Prostate gland (tissue), 2 donors: ENCODE measurements at regions not wholly inside any gene's neighbourhood (a gene's known extent, or its start where the extent isn't known, plus 50 kb on each side); places are given as distances from the start of the nearest gene placed in this dataset.
"Not testable (repeated sequence)": the region's sequence is repeated elsewhere in the genome, so short reads cannot be mapped to it uniquely, and the experiment has no call there.

Experiments
- DNase-seq: peaks from one replicate; pipeline ENCODE4 v3.0.0-alpha.2; 2019; ENCODE audit warnings: low spot score
- H3K27ac ChIP-seq, 2 donors: fragments of 200-600 bp; sonication (generic); 2 replicates each; pipeline ENCODE4 v1.5.1; 2017 to 2019
- H3K27me3 ChIP-seq: fragments of 200-600 bp; sonication (generic); replicated peaks from 2 replicates; pipeline ENCODE4 v1.5.1; 2019; ENCODE audit not compliant: insufficient read depth
- H3K36me3 ChIP-seq, 2 donors: fragments of 200-600 bp; sonication (generic); 1 replicate in 1 of 2; 2 replicates in 1 of 2; pipeline versions ENCODE4 v1.5.1 to v1.8.1; 2017 to 2019
- H3K4me1 ChIP-seq: fragments of 200-600 bp; sonication (generic); replicated peaks from 2 replicates; pipeline ENCODE4 v1.5.1; 2019
- H3K4me3 ChIP-seq, 2 donors: fragments of 200-600 bp; sonication (generic); 2 replicates each; pipeline ENCODE4 v1.5.1; 2017 to 2019
- H3K9me3 ChIP-seq: fragments of 200-600 bp; sonication (generic); 2 replicates; pipeline ENCODE4 v1.5.1; 2017
- POLR2A ChIP-seq: fragments of 450-650 bp; IDR thresholded peaks from one replicate; pipeline ENCODE4 v1.6.1; 2016; ENCODE audit warnings: antibody characterized with exemption, mild to moderate bottlenecking
- POLR2AphosphoS5 ChIP-seq: sonication (generic); formaldehyde crosslinking; IDR thresholded peaks from one replicate; pipeline ENCODE4 v1.6.1; 2017; ENCODE audit warnings: antibody characterized with exemption
- WGBS: methylation state at CpG from one replicate; pipeline ENCODE4 v1.1.5; 2018; 5-methylcytosine and 5-hydroxymethylcytosine counted together
- intact Hi-C: fragments of 100-400 bp; cut with DNase I; formaldehyde crosslinking; loops from one replicate; pipeline ENCODE4 v1.14.2; 2022
- TF ChIP-seq, protein P1 (sequence below), 4 experiments: fragments of 200-600 bp in 2 of 4; fragments of 450-650 bp in 2 of 4; sonication (generic) in 2 of 4; IDR thresholded peaks; 1 replicate in 3 of 4; 2 replicates in 1 of 4; pipeline ENCODE4 v1.5.1; 2016 to 2019; ENCODE audit warnings: antibody characterized with exemption in 4 of 4, mild to moderate bottlenecking in 2 of 4, moderate library complexity in 2 of 4

DNA sequence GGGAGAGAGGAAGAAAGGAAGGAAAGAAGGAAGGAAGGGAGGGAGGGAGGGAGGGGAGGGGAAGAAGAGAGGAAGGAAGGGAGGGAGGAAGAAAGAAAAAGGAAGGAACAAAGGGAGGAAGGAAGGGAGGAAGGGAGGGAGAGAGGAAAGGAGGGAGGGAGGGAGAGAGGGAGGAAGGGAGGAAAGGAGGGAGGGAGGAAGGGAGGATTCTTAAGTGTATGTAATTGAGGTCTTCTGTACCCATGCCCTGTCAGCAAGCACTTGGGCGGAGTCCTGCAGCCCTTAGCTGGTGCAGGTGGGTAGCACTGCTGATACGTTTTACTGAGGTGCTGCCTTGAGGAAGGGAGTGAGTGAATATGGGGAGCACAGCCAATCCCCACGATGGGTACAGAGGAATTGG is 56.9 kb upstream of the RASD2 start:
- H3K36me3 ChIP-seq = no peaks in the 10 kb centered on the region
- H3K27ac ChIP-seq = no peak overlapping the region
- H3K9me3 ChIP-seq = no peaks in the 10 kb centered on the region
- no peak for DNase-seq
- TF ChIP-seq POLR2AphosphoS5 (no peak), POLR2A (no peak)
- TF ChIP-seq, protein P1, sequence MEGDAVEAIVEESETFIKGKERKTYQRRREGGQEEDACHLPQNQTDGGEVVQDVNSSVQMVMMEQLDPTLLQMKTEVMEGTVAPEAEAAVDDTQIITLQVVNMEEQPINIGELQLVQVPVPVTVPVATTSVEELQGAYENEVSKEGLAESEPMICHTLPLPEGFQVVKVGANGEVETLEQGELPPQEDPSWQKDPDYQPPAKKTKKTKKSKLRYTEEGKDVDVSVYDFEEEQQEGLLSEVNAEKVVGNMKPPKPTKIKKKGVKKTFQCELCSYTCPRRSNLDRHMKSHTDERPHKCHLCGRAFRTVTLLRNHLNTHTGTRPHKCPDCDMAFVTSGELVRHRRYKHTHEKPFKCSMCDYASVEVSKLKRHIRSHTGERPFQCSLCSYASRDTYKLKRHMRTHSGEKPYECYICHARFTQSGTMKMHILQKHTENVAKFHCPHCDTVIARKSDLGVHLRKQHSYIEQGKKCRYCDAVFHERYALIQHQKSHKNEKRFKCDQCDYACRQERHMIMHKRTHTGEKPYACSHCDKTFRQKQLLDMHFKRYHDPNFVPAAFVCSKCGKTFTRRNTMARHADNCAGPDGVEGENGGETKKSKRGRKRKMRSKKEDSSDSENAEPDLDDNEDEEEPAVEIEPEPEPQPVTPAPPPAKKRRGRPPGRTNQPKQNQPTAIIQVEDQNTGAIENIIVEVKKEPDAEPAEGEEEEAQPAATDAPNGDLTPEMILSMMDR (IDR thresholded peaks at IDR 0.05) = no peak
- H3K27me3 ChIP-seq = no peaks in the 10 kb centered on the region
- H3K4me1 ChIP-seq = peaks cover 16% of the 10 kb centered on the region
- intact Hi-C loops = no loop called here
- no peak overlapping the region for H3K4me3 ChIP-seq
- 54% methylated on average over 3 of the region's 3 CpGs for WGBS

DNA sequence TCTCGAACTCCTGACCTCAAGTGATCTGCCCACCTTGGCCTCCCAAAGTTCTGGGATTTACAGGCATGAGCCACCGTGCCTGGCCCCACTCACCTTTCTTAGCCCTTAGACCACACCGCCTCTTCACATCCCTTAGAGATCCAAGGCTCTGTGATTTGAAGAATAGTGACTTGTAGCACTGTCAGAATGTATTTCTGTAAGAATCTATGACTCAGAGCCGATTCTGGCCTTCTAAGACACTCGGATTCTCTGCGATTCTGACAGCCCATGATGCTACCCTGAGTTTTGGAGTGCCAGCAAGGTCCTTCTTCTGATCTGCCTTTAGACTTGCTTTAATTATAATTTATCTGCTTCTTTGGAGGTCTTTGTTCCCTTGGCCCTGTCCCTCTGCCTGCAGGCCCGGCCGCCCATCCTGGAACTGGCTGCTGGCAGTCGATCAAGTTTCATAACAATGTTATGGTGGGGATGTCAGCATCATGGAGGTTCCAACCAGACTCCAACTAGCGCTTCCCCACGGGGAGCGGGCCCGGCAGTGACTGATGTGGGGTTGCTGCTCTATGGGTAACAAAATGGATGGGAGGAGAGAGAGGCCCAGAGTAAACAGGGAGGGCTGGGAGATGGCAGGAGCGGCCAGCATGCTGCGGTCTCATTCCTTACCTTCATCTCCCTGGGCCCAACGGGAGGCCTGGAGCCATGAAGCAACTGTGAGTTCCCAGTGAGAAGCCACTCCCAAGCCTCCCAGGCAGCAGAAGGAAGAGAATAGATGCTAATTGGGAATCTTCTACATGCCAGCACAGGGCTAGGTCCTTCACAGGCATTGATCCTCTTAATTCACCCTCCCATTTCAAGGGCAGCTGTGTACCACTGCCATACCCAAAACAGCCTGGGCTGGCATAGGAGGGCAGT is 55.7 kb upstream of the RASD2 start:
- no peak for DNase-seq
- 67% methylated on average over 16 of the region's 16 CpGs for WGBS
- Histone ChIP-seq H3K36me3 (no peaks in the 10 kb centered on the region), H3K4me1 (peaks cover 7% of the 10 kb centered on the region), H3K27me3 (no peaks in the 10 kb centered on the region), H3K9me3 (no peaks in the 10 kb centered on the region), H3K27ac (no peak overlapping the region), H3K4me3 (no peak overlapping the region)
- intact Hi-C loops = no loop called here
- TF ChIP-seq POLR2A (no peak), POLR2AphosphoS5 (no peak)
- TF ChIP-seq, protein P1 (IDR thresholded peaks at IDR 0.05) = no peak

GRCh38 chr22:35486116-35486631 is 54.5 kb upstream of the RASD2 start:
- 93% methylated on average over 11 of the region's 11 CpGs for WGBS
- Histone ChIP-seq H3K36me3 (no peaks in the 10 kb centered on the region), H3K27ac (no peak overlapping the region), H3K27me3 (no peaks in the 10 kb centered on the region), H3K4me1 (no peaks in the 10 kb centered on the region), H3K4me3 (no peak overlapping the region), H3K9me3 (no peaks in the 10 kb centered on the region)
- no peak for DNase-seq
- intact Hi-C loops = no loop called here
- TF ChIP-seq POLR2A (no peak), POLR2AphosphoS5 (no peak)
- TF ChIP-seq, protein P1 (IDR thresholded peaks at IDR 0.05) = no peak

DNA sequence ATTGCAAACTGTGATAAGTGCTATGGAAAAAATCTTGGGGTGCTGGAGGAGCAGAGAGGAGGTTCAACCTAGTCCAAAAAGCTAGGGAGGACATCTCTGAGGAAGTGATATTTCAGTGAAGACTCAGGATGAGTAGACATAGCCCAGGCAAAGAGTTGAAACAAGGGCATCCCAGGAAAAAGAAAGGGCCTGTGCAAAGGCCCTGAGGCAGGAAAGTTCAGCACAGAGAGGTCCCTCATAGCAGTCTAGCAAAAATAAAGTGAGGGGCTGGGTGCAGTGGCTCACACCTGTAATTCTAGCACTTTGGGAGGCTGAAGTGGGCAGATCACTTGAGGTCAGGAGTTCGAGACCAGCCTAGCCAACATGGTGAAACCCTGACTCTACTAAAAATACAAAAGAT is 53.0 kb upstream of the RASD2 start:
- WGBS = 89% methylated on average over 1 of the region's 1 CpG
- intact Hi-C loops = not testable (repeated sequence)

DNA sequence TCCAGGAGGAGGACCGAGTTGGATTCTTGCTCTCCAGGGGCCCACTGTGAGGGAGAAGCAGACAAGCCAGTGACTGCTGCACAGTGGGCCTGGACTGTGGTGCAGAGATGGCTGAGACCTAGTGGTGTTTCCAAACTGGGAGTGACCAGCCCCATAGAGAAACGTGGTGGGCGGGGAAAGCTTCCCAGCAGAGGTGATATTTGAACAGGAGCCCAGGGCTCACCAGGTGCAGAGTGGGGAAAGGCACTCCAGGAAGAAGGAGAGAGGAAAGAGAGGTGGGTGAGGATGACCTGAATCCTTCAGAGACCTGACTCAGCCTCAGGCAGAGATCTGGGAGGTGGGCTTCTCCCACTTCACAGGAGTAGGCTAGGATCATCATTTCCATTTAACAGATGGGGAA is 52.1 kb upstream of the RASD2 start:
- intact Hi-C loops = no loop called here
- TF ChIP-seq POLR2A (no peak), POLR2AphosphoS5 (no peak)
- TF ChIP-seq, protein P1 (IDR thresholded peaks at IDR 0.05) = no peak
- Histone ChIP-seq H3K27ac (no peak overlapping the region), H3K9me3 (no peaks in the 10 kb centered on the region), H3K27me3 (no peaks in the 10 kb centered on the region), H3K4me1 (no peaks in the 10 kb centered on the region), H3K36me3 (no peaks in the 10 kb centered on the region), H3K4me3 (no peak overlapping the region)
- DNase-seq = no peak
- 55% methylated on average over 3 of the region's 3 CpGs for WGBS

More for the DNA sequence above, 53.0 kb upstream of the RASD2 start:
- not testable (repeated sequence) for H3K9me3 ChIP-seq, H3K4me1 ChIP-seq, H3K36me3 ChIP-seq, H3K4me3 ChIP-seq, H3K27ac ChIP-seq, H3K27me3 ChIP-seq, DNase-seq
